ENCODE measurements at regions not wholly inside any gene's neighbourhood (a gene's known extent, or its start where the extent isn't known, plus 50 kb on each side); places are given as distances from the start of the nearest gene placed in this dataset.

DNA sequence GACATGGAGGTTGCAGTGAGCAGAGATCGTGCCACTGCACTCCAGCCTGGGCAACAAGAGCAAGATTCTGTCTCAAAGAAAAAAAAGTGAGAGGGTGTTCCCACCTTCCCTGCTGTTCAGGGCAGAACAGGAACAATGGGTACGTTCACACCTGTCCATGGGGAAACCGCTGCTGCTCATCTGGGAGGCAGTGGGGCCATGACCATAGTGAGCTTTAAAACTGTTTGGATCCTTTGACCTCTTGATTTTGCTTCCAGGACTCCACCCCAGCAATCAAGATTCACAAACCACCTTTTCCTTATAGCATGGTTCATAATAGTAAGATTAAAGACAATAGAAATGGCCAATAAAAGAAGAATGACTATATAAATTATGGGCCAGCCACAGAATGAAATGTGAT lies 209.2 kb downstream of the ARL4C start:
- H3K4me3 ChIP-seq (ENCODE audit: low read length) = no peak overlapping the region
- DNase-seq (ENCODE audit: low read depth) = no peak
- TF ChIP-seq, protein P1, sequence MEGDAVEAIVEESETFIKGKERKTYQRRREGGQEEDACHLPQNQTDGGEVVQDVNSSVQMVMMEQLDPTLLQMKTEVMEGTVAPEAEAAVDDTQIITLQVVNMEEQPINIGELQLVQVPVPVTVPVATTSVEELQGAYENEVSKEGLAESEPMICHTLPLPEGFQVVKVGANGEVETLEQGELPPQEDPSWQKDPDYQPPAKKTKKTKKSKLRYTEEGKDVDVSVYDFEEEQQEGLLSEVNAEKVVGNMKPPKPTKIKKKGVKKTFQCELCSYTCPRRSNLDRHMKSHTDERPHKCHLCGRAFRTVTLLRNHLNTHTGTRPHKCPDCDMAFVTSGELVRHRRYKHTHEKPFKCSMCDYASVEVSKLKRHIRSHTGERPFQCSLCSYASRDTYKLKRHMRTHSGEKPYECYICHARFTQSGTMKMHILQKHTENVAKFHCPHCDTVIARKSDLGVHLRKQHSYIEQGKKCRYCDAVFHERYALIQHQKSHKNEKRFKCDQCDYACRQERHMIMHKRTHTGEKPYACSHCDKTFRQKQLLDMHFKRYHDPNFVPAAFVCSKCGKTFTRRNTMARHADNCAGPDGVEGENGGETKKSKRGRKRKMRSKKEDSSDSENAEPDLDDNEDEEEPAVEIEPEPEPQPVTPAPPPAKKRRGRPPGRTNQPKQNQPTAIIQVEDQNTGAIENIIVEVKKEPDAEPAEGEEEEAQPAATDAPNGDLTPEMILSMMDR (conservative IDR thresholded peaks at IDR 0.05; ENCODE audit: low read length) = no peak

DNA sequence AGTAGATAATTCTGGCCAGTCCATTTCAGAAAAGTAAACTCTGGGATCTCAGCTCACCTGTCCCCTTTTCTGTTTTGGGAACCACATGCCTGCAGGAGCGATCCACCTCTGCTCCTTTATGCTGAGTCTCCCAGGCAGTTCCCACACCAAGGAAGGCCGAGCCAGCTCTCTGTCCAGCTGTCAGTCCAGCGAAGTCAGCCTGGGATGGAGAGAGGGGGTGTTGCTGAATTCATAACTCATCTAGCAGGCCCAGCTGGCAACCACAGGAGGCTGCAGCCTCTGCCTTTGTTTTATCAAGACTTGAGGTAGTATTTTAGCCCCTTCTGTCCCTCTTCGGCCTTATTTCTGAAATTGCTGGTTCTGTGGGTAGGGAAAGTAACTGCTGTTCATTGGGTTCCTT lies 209.9 kb downstream of the ARL4C start:
- TF ChIP-seq, protein P1 (conservative IDR thresholded peaks at IDR 0.05; ENCODE audit: low read length) = no peak
- H3K4me3 ChIP-seq (ENCODE audit: low read length) = no peak overlapping the region
- no peak for DNase-seq (ENCODE audit: low read depth)

DNA sequence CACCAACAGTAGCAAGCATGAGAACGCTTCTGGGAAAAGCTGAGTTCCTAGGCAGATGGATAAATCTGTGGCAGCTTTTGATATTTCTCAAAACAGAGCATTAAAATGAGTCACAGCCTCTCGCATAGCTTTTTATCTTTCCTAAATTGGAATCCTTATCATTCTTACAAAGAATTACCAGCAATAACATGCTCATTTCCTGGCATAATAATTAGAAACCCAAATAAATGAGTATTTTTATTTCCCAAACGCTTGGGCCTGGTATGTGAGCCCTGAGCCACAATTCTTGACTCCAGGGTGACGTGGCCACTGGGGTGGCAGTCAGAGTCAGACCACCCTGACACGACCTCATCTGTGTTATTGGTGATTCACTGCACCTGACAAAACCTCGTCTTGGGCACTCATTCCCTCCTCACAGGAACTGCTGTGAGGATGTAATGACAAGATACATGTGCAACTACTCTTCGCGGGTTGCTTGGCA lies 210.7 kb downstream of the ARL4C start:
- no peak overlapping the region for H3K4me3 ChIP-seq (ENCODE audit: low read length)
- DNase-seq (ENCODE audit: low read depth) = no peak
- TF ChIP-seq, protein P1 (conservative IDR thresholded peaks at IDR 0.05; ENCODE audit: low read length) = no peak

DNA sequence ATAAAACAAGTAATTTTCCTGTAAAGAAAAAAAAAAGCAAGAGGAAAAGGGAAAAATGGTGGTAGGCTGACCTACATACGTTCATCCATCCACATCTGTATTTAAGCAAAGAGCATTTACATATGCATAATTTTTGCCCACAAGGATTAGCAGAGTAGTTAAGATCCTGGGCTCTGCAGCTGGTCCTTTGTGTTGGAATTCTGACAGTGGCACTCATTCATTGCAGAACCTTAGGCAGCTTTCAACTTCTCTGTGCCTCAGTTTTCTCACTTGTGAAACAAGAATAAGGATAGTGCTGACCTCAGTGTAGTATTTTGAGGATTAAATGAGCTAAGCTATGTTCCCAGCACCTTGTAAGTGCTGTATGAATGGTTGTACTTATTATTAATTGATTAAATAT lies 211.3 kb downstream of the ARL4C start:
- no peak overlapping the region for H3K4me3 ChIP-seq (ENCODE audit: low read length)
- TF ChIP-seq, protein P1 (conservative IDR thresholded peaks at IDR 0.05; ENCODE audit: low read length) = no peak
- no peak for DNase-seq (ENCODE audit: low read depth)

DNA sequence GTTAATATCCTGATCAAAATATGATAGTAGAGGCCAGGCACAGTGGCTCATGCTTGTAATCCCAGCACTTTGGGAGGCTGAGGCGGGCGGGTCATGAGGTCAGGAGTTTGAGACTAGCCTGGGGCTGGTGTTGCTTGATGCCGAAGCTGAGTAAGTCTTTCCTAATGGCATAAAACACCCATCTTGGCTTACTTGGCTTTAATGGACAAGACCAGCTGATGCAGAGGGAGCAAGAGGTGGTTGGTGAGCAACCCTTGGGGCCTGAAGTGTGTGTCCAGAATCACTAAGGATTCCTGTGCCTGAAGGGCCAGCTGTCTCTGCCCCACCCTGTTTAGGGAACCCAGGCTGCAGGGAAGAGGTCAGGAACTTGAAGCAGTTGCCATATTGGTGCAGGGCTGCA lies 217.2 kb downstream of the ARL4C start:
- H3K4me3 ChIP-seq (ENCODE audit: low read length) = no peak overlapping the region
- no peak for DNase-seq (ENCODE audit: low read depth)
- TF ChIP-seq, protein P1 (conservative IDR thresholded peaks at IDR 0.05; ENCODE audit: low read length) = no peak

DNA sequence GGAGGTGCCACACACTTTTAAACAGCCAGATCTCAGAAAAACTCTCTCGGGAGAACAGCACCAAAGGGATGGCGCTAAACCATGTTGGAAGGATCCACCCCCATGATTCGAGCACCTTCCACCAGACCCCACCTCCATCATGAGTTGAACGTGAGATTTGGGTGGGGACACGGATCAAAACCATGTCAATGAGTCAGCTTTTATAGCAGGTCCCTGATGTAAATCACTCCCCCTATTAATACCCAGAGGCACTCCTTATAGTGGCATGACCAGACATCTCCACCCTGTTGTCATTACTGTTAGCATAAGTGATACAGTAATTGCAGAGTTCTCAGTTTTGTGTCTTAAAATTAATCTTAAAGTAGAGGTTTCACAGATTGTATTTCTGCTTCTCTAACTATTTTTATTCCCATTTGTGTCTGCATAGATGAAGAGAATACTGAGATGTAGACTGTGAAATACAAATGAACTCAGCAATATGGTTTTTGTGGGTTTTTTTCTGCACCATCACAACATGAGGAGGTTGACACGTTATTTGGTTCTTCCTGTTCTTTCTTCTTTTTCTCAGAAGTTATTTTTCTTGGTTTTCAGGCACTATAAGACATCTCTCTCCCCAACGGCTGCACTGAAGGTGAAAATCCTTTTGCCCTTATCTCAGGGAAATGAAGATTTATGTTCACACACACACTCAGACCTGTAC lies 218.2 kb downstream of the ARL4C start:
- no peak for DNase-seq (ENCODE audit: low read depth)
- H3K4me3 ChIP-seq (ENCODE audit: low read length) = no peak overlapping the region
- TF ChIP-seq, protein P1 (conservative IDR thresholded peaks at IDR 0.05; ENCODE audit: low read length) = no peak

DNA sequence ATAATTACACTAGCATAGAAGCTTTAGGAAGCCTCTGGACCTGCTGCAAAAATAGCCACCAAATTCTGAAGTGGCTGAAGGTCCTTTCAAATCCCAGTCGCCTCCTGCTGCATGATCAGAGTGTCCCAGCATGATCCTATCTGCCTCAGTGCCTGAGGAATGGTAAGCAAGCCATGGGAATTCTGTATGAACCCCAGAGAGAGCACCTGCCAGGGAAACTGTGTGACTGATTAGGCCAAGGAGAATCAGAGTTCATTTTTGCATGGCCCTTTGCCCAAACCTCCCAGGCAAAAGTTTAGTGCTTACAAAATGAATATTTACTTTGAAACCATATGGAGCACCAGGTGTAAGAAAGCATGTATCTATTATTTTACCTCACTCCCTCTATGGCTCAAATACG lies 221.4 kb downstream of the ARL4C start:
- no peak for DNase-seq (ENCODE audit: low read depth)
- TF ChIP-seq, protein P1 (conservative IDR thresholded peaks at IDR 0.05; ENCODE audit: low read length) = no peak
- H3K4me3 ChIP-seq (ENCODE audit: low read length) = no peak overlapping the region

All from AG10803 (cell line).